GM23338 (cell line): ENCODE measurements at regions not wholly inside any gene's neighbourhood (a gene's known extent, or its start where the extent isn't known, plus 50 kb on each side); places are given as distances from the start of the nearest gene placed in this dataset.

Experiments used
- ATAC-seq: fragments of 200-7000 bp; cut with Tn5 transposase; 3 replicates; pipeline ENCODE4 v1.9.1; 2020
- DNase-seq: peaks from one replicate; pipeline ENCODE4 v3.0.0-alpha.2; 2015; ENCODE audit warnings: low spot score
- H2AFZ ChIP-seq: fragments of 200-600 bp; sonication (generic); 2 replicates; pipeline ENCODE4 v1.8.0; 2016; ENCODE audit warnings: antibody characterized with exemption, mild to moderate bottlenecking, moderate library complexity
- H3F3A ChIP-seq: fragments of 200-600 bp; sonication (generic); replicated peaks from 2 replicates; pipeline ENCODE4 v1.8.0; 2017; ENCODE audit warnings: antibody characterized with exemption, mixed run types, low read depth
- H3K27ac ChIP-seq: fragments of 200-600 bp; sonication (generic); 2 replicates; pipeline ENCODE4 v1.6.1; 2016; ENCODE audit warnings: low read depth
- H3K27me3 ChIP-seq: fragments of 200-600 bp; sonication (generic); 2 replicates; pipeline ENCODE4 v1.8.0; 2016; ENCODE audit warnings: mild to moderate bottlenecking, mixed run types, moderate library complexity; ENCODE audit not compliant: insufficient read depth
- H3K36me3 ChIP-seq: fragments of 200-600 bp; sonication (generic); 2 replicates; pipeline ENCODE4 v1.8.0; 2016; ENCODE audit warnings: mild to moderate bottlenecking; ENCODE audit not compliant: insufficient read depth
- H3K4me1 ChIP-seq: fragments of 200-600 bp; sonication (generic); 2 replicates; pipeline ENCODE4 v1.8.0; 2016; ENCODE audit warnings: mild to moderate bottlenecking, moderate library complexity; ENCODE audit not compliant: insufficient read depth
- H3K4me2 ChIP-seq: fragments of 200-600 bp; sonication (generic); 2 replicates; pipeline ENCODE4 v1.7.1; 2017; ENCODE audit warnings: mixed run types
- H3K4me3 ChIP-seq: fragments of 200-600 bp; sonication (generic); 2 replicates; pipeline ENCODE4 v1.6.1; 2016; ENCODE audit warnings: mixed run types
- H3K79me2 ChIP-seq: fragments of 200-600 bp; sonication (generic); replicated peaks from 2 replicates; pipeline ENCODE4 v1.8.0; 2017; ENCODE audit warnings: mild to moderate bottlenecking; ENCODE audit not compliant: insufficient read depth
- H3K9me2 ChIP-seq: fragments of 200-600 bp; sonication (generic); 2 replicates; pipeline ENCODE4 v1.8.0; 2017; ENCODE audit not compliant: insufficient read depth
- H4K20me1 ChIP-seq: fragments of 200-600 bp; sonication (generic); replicated peaks from 2 replicates; pipeline ENCODE4 v1.8.0; 2017; ENCODE audit warnings: mild to moderate bottlenecking; ENCODE audit not compliant: insufficient read depth
- H3K27ac Mint-ChIP-seq: 2 replicates; pipeline ENCODE4 v1.8.0; 2020; ENCODE audit warnings: inconsistent platforms, mild to moderate bottlenecking, moderate library complexity, mixed read lengths
- H3K27me3 Mint-ChIP-seq: 3 replicates; pipeline ENCODE4 v1.8.0; 2022; ENCODE audit warnings: low read depth, mild to moderate bottlenecking, moderate library complexity, mixed read lengths, inconsistent platforms; ENCODE audit not compliant: insufficient read depth, poor library complexity
- H3K36me3 Mint-ChIP-seq: 3 replicates; pipeline ENCODE4 v1.8.0; 2021; ENCODE audit warnings: low read depth, mild to moderate bottlenecking, inconsistent platforms, moderate library complexity, mixed read lengths
- H3K4me1 Mint-ChIP-seq: 3 replicates; pipeline ENCODE4 v1.8.0; 2020; ENCODE audit warnings: mild to moderate bottlenecking, inconsistent platforms, mixed read lengths
- H3K4me3 Mint-ChIP-seq: 3 replicates; pipeline ENCODE4 v1.8.0; 2021; ENCODE audit warnings: moderate library complexity, mild to moderate bottlenecking, inconsistent platforms, mixed read lengths
- H3K9me3 Mint-ChIP-seq: 3 replicates; pipeline ENCODE4 v1.8.0; 2020; ENCODE audit warnings: moderate library complexity, mild to moderate bottlenecking, inconsistent platforms, mixed read lengths
- EZH2phosphoT487 ChIP-seq: fragments of 200-600 bp; sonication (generic); IDR thresholded peaks from one replicate; pipeline ENCODE4 v1.8.1; 2018; ENCODE audit warnings: antibody characterized with exemption; ENCODE audit not compliant: unreplicated experiment
- ZNF114 ChIP-seq: fragments of 250-450 bp; sonication (Bioruptor Pico); IDR thresholded peaks from 2 replicates; pipeline ENCODE4 v1.5.0; 2020; ENCODE audit warnings: mild to moderate bottlenecking, moderate library complexity
- ZNF331 ChIP-seq: fragments of 250-450 bp; sonication (Bioruptor Pico); IDR thresholded peaks from 2 replicates; pipeline ENCODE4 v1.5.0; 2020; ENCODE audit warnings: low read depth, mild to moderate bottlenecking, moderate library complexity
- TF ChIP-seq, protein P1 (sequence below): fragments of 250-450 bp; sonication (Bioruptor Pico); IDR thresholded peaks from 2 replicates; pipeline ENCODE4 v1.5.0; 2020; ENCODE audit warnings: mild to moderate bottlenecking, moderate library complexity
- TF ChIP-seq, protein P2 (sequence below), 2 experiments: fragments of 200-600 bp in 1 of 2; sonication (generic) in 1 of 2; conservative IDR thresholded peaks; 2 replicates each; pipeline versions ENCODE4 v1.5.1 to v1.6.1; 2016 to 2017; ENCODE audit warnings: antibody characterized with exemption in 2 of 2, low read depth in 2 of 2, mild to moderate bottlenecking in 2 of 2, moderate library complexity in 1 of 2
- TF ChIP-seq, protein P3 (sequence below): IDR thresholded peaks from 2 replicates; pipeline ENCODE4 v1.6.1; 2016; ENCODE audit warnings: antibody characterized with exemption

DNA sequence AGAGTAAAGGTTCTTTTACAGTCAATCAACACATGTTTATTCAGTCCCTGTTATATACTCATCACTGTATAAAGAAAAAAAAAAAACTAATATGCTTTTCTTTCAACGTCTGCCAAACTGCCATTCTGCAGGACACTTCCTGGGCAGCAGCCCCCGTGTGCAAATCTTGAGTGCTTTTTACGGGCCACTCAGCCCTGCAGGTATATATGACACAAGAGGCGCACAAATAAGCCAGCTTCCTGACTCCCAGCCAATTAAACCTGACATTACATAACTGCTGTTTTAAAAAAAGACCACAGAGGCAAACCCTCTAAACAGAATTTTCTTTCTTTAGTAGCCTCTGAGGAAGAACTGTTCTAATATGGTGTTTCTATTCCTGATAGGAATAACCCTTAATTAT lies 263.0 kb upstream of the NEBL start (continued):
- TF ChIP-seq, protein P1, sequence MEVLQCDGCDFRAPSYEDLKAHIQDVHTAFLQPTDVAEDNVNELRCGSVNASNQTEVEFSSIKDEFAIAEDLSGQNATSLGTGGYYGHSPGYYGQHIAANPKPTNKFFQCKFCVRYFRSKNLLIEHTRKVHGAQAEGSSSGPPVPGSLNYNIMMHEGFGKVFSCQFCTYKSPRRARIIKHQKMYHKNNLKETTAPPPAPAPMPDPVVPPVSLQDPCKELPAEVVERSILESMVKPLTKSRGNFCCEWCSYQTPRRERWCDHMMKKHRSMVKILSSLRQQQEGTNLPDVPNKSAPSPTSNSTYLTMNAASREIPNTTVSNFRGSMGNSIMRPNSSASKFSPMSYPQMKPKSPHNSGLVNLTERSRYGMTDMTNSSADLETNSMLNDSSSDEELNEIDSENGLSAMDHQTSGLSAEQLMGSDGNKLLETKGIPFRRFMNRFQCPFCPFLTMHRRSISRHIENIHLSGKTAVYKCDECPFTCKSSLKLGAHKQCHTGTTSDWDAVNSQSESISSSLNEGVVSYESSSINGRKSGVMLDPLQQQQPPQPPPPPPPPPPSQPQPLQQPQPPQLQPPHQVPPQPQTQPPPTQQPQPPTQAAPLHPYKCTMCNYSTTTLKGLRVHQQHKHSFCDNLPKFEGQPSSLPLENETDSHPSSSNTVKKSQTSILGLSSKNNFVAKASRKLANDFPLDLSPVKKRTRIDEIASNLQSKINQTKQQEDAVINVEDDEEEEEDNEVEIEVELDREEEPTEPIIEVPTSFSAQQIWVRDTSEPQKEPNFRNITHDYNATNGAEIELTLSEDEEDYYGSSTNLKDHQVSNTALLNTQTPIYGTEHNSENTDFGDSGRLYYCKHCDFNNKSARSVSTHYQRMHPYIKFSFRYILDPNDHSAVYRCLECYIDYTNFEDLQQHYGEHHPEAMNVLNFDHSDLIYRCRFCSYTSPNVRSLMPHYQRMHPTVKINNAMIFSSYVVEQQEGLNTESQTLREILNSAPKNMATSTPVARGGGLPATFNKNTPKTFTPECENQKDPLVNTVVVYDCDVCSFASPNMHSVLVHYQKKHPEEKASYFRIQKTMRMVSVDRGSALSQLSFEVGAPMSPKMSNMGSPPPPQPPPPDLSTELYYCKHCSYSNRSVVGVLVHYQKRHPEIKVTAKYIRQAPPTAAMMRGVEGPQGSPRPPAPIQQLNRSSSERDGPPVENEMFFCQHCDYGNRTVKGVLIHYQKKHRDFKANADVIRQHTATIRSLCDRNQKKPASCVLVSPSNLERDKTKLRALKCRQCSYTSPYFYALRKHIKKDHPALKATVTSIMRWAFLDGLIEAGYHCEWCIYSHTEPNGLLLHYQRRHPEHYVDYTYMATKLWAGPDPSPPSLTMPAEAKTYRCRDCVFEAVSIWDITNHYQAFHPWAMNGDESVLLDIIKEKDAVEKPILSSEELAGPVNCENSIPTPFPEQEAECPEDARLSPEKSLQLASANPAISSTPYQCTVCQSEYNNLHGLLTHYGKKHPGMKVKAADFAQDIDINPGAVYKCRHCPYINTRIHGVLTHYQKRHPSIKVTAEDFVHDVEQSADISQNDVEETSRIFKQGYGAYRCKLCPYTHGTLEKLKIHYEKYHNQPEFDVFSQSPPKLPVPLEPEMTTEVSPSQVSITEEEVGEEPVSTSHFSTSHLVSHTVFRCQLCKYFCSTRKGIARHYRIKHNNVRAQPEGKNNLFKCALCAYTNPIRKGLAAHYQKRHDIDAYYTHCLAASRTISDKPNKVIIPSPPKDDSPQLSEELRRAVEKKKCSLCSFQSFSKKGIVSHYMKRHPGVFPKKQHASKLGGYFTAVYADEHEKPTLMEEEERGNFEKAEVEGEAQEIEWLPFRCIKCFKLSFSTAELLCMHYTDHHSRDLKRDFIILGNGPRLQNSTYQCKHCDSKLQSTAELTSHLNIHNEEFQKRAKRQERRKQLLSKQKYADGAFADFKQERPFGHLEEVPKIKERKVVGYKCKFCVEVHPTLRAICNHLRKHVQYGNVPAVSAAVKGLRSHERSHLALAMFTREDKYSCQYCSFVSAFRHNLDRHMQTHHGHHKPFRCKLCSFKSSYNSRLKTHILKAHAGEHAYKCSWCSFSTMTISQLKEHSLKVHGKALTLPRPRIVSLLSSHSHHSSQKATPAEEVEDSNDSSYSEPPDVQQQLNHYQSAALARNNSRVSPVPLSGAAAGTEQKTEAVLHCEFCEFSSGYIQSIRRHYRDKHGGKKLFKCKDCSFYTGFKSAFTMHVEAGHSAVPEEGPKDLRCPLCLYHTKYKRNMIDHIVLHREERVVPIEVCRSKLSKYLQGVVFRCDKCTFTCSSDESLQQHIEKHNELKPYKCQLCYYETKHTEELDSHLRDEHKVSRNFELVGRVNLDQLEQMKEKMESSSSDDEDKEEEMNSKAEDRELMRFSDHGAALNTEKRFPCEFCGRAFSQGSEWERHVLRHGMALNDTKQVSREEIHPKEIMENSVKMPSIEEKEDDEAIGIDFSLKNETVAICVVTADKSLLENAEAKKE (CRISPR knock-in tag) = no peak
- TF ChIP-seq EZH2phosphoT487 (no peak), ZNF114 (CRISPR knock-in tag) (no peak)
- TF ChIP-seq, protein P2, sequence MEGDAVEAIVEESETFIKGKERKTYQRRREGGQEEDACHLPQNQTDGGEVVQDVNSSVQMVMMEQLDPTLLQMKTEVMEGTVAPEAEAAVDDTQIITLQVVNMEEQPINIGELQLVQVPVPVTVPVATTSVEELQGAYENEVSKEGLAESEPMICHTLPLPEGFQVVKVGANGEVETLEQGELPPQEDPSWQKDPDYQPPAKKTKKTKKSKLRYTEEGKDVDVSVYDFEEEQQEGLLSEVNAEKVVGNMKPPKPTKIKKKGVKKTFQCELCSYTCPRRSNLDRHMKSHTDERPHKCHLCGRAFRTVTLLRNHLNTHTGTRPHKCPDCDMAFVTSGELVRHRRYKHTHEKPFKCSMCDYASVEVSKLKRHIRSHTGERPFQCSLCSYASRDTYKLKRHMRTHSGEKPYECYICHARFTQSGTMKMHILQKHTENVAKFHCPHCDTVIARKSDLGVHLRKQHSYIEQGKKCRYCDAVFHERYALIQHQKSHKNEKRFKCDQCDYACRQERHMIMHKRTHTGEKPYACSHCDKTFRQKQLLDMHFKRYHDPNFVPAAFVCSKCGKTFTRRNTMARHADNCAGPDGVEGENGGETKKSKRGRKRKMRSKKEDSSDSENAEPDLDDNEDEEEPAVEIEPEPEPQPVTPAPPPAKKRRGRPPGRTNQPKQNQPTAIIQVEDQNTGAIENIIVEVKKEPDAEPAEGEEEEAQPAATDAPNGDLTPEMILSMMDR (conservative IDR thresholded peaks at IDR 0.05; ENCODE audit: low read depth in 2 of 2) = no peak
- TF ChIP-seq, protein P3, sequence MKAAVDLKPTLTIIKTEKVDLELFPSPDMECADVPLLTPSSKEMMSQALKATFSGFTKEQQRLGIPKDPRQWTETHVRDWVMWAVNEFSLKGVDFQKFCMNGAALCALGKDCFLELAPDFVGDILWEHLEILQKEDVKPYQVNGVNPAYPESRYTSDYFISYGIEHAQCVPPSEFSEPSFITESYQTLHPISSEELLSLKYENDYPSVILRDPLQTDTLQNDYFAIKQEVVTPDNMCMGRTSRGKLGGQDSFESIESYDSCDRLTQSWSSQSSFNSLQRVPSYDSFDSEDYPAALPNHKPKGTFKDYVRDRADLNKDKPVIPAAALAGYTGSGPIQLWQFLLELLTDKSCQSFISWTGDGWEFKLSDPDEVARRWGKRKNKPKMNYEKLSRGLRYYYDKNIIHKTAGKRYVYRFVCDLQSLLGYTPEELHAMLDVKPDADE = no peak

DNA sequence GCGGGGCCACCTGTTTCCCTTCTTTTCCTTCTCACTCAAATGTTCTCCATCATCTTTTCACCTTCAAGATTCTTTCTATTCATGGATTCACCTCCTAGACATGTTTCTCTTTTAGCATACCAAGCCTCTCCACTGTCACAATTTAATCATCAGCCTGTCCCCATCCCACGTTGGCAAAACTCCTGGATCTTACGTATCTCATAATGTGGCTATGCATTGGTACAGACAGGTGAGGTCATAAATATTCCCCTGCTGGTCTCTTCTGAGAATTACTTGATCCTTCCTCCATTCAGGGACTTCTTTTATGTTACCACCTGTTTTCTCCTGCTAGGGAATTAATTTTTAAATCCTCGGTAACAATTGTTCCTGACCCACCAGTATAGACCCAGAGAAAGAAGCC lies 262.6 kb upstream of the NEBL start:
- no peak overlapping the region for H3K4me3 Mint-ChIP-seq
- Histone ChIP-seq H3K79me2 (no peaks in the 10 kb centered on the region), H3K9me2 (no peaks in the 10 kb centered on the region), H4K20me1 (no peaks in the 10 kb centered on the region), H3K27ac (no peak overlapping the region), H3K4me3 (no peak overlapping the region), H3K4me1 (peaks cover 14% of the 10 kb centered on the region), H3K4me2 (no peak overlapping the region), H3K27me3 (no peaks in the 10 kb centered on the region), H2AFZ (no peak overlapping the region), H3K36me3 (no peaks in the 10 kb centered on the region; the same call in 1 of the 2 replicates), H3F3A (no peaks in the 10 kb centered on the region)
- no peaks in the 10 kb centered on the region for H3K27me3 Mint-ChIP-seq
- H3K27ac Mint-ChIP-seq = no peak overlapping the region
- TF ChIP-seq, protein P2 (conservative IDR thresholded peaks at IDR 0.05; ENCODE audit: low read depth in 2 of 2) = no peak
- no peak for TF ChIP-seq ZNF331 (CRISPR knock-in tag)
- no peak for TF ChIP-seq ZNF114 (CRISPR knock-in tag)
- peaks cover 32% of the 10 kb centered on the region for H3K9me3 Mint-ChIP-seq
- no peak for ATAC-seq
- H3K36me3 Mint-ChIP-seq = peaks cover 26% of the 10 kb centered on the region
- H3K4me1 Mint-ChIP-seq = peaks cover 20% of the 10 kb centered on the region
- no peak for DNase-seq
